ENCODE measurements at regions not wholly inside any gene's neighbourhood (a gene's known extent, or its start where the extent isn't known, plus 50 kb on each side); places are given as distances from the start of the nearest gene placed in this dataset.

DNA sequence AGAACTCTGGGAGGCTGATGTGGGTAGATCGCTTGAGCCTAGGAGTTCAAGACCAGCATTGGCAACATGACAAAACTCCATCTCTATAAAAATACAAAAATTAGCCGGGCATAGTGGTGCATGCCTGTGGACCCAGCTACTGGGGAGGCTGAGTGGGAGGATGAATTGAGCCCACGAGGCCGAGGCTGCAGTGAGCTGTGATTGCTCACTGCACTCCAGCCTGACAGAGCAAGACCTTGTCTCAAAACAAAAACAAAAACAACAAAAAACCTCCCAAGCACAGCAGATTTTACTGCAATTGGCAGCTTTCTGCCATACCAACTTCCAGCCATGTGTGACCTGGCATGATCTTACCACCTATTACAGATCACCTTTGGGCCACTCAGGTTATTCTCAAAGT lies 57.7 kb upstream of the LRPPRC start:
- TF ChIP-seq CTCF (IDR thresholded peaks at IDR 0.05) (no peak), POLR2A (IDR thresholded peaks at IDR 0.05) (no peak)
